H54 (cell line): ENCODE measurements at regions not wholly inside any gene's neighbourhood (a gene's known extent, or its start where the extent isn't known, plus 50 kb on each side); places are given as distances from the start of the nearest gene placed in this dataset.

ENCODE experiments used
- DNase-seq: peaks from one replicate; pipeline ENCODE4 v3.0.0; 2011; ENCODE audit warnings: low spot score, mixed read lengths; ENCODE audit not compliant: insufficient read length
- FAIRE-seq: peaks from 3 replicates; lab custom pipeline; 2011; peaks lifted over from hg19 to GRCh38; lab: Jason Lieb, UNC
- POLR2A ChIP-seq: IDR thresholded peaks from 2 replicates; pipeline ENCODE4 v1.6.1; 2011; ENCODE audit warnings: low read depth, mild to moderate bottlenecking, low read length

DNA sequence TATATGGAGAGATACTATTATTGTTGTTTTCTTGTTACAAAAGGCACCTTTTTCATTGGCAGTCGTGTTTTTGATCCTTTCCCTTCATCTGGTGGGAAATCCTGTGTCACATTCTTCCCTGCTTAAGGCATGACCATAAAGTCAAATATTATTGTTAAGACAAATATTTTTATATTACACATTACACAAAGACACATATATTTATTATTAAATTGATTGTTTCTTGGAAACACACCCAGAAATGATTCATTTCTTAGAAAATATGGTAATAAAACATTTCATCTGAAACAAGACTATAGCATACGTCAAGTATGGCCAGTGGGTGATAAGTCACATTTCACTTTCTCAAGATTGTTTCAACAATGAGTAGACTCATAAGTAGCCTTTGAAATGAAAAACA lies 77.3 kb downstream of the KCTD12 start:
- TF ChIP-seq POLR2A = no peak
- DNase-seq (no peak), FAIRE-seq (no peak)

DNA sequence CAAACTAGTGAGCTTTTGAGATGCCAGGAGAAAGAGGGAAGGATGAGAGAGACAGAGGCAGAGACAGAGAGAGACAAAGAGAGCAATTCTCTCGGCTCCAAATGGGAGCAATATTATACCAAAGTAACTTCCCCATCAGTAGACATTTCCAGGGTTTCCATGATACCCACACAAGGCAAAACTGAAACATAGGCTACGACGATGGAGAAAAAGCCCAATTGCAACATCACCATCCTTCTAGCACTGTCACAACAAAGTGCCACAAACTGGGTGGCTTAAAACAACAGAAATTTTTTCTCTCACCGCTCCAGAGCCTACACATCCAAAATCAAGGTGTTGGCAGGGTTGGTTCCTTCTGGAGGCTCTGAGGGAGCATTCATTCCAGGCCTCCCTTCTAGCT lies 81.4 kb downstream of the KCTD12 start:
- no peak for DNase-seq
- FAIRE-seq = no peak
- no peak for TF ChIP-seq POLR2A

DNA sequence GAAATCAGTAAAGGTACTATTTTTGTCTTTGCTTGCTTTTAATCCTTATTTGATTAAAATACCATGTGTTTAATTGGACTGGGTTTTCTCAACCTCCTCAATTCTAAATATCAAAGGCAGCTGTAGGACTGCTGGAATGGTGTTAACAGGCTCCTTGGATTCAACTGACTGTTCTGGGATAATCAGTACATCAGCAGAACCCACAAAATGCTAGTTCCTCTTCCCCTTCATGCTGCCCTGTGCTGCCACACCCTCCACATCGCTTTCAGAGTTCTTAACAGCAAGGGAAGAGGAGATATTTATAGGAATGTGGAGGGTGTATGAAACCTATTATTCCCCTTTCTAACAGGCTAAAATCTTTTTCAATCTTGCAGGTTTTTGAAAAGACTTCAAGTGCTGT lies 82.4 kb downstream of the KCTD12 start:
- DNase-seq (no peak), FAIRE-seq (no peak)

GRCh38 chr13:76800943-76801342 lies 85.3 kb downstream of the KCTD12 start:
- no peak for FAIRE-seq
- TF ChIP-seq POLR2A = no peak
- no peak for DNase-seq

More for the DNA sequence above, 82.4 kb downstream of the KCTD12 start:
- TF ChIP-seq POLR2A = no peak

DNA sequence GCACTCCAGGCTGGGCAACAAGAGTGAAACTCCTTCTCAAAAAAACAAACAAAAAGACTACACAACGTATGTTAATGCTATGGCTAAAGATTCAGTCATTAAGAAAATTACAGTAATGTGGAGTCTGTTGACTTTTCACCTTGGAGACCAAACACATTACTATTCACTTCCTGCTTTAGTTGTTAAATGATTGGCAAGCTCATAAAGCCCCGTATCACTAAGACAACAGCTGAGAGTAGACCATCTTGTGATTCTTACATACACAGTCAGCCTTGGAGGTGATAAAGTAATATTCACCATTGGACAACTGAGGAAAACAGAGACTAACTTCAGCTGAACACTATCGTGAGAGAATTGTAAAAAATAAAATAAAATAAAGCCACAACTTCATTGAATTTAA lies 86.5 kb downstream of the KCTD12 start:
- FAIRE-seq (no peak), DNase-seq (no peak)
- TF ChIP-seq POLR2A = no peak

- DNase-seq (no peak), FAIRE-seq (no peak)
- no peak for TF ChIP-seq POLR2A
Observed at GRCh38 chr13:76798037-76798436, 88.2 kb downstream of the KCTD12 start.

DNA sequence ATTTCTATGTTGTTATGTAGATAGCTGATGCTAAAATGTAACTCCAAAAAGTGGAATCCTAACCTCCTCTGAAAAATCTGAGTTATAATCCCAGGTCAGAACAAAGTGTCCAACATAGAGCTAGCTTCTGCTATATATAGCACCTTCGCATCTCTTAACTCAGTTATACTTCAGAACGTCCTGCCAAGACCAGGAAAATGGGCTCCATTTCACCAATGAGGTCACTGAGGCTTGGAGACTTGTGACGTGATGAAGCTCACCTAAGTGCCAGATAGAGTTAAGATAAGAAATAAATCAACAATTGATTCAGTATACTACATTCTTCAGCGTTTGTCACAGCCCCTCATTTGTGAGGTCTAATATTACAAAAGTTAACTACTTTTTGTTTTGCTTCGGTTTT lies 88.8 kb downstream of the KCTD12 start:
- TF ChIP-seq POLR2A = no peak
- DNase-seq (no peak), FAIRE-seq (no peak)

GRCh38 chr13:76796851-76797250 lies 89.4 kb downstream of the KCTD12 start:
- FAIRE-seq = no peak
- TF ChIP-seq POLR2A = no peak

GRCh38 chr13:76795701-76796695 lies 90.2 kb downstream of the KCTD12 start:
- TF ChIP-seq POLR2A = no peak
- DNase-seq (no peak), FAIRE-seq (no peak)

More at GRCh38 chr13:76796851-76797250, 89.4 kb downstream of the KCTD12 start:
- no peak for DNase-seq

DNA sequence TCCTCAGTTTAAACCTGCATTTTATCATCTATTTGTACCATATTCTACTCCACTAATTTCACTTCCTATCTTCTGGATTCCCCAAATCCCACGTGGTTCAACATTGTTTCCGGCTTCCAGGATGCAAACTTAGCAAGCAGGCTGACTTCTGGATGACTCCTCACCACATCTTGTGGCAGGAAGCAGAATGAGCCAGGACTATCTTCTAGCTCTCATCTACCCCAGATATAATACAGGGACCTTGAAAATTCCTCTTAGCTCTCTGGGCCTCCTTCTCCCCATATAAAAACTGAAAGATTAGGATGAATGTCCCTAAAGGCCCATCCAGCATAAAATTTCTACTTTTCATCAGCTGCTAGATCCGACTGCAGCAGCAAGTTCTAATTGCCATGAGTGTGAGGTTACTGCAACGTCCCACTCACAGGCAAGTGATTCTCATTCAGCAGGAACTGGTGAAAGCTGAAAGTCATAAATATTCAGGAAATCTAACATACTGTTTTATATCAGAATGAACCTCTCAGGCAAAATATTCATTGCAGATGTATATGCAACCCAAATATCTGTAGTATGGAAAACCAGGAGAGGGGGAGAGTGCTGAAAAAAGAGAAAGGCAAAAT lies 93.4 kb downstream of the KCTD12 start:
- FAIRE-seq (no peak), DNase-seq (no peak)
- TF ChIP-seq POLR2A = no peak

DNA sequence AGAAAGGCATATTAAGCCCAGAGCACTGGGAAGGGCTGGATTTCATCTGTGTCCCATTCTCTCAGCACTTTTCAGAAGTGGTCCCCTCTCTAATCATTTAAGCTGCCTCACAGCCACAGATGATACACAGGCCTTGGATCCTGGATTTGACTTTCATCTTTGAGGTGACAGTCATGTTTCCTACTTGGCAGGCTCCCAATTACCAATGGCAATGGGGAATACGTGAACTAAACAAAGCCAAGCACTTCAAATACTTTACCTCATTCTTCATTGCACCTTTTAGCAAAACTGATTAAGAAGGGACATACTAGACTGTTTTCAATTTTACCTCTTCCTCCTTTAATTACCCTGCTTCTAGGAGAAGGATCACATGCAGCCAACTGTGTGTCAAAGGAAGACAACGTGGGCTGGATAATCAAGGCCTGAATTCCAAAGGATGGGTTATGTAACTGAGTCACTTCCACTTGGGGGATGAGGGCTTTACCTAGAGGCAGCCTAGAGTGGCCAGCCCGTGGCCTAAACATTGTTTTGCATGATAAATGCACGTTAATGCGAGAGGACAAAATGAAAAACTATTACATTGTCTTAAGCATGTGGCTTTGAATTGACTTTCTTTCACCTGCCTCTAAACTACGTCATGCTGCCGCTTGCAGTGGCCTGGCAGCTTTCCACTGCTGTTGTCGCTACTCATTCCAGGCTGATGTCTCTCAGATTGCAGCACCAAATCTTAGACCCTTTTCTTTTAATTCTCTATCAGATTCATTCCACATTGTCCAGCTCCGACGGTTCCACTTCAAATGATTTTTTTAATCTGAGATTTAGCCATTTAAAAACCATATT lies 95.0 kb downstream of the KCTD12 start:
- DNase-seq (no peak), FAIRE-seq (no peak)
- no peak for TF ChIP-seq POLR2A

GRCh38 chr13:76790526-76790925 lies 95.7 kb downstream of the KCTD12 start:
- FAIRE-seq (no peak), DNase-seq (no peak)

DNA sequence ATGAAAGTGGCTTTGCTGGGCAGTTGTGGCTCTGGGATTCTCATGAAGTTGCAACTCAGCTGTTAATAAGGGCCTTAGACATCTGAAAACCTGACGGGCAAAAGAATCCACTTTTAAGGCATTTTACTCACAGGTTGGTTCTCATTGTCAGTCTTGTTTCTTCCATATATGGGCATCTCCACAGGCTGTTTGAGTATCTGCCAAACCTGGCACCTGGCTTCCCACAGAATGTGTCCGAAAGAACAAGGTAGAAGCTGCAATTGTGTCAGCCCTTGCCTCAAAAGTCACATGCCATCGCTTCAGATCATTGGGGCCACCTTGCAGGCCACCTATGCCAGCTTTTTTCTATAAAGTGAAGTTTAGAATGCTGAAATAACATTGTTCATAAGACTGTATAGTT lies 102.4 kb downstream of the KCTD12 start:
- no peak for TF ChIP-seq POLR2A
- no peak for DNase-seq
- no peak for FAIRE-seq

More at GRCh38 chr13:76790526-76790925, 95.7 kb downstream of the KCTD12 start:
- no peak for TF ChIP-seq POLR2A
